ENCODE measurements at regions not wholly inside any gene's neighbourhood (a gene's known extent, or its start where the extent isn't known, plus 50 kb on each side); places are given as distances from the start of the nearest gene placed in this dataset.

DNA sequence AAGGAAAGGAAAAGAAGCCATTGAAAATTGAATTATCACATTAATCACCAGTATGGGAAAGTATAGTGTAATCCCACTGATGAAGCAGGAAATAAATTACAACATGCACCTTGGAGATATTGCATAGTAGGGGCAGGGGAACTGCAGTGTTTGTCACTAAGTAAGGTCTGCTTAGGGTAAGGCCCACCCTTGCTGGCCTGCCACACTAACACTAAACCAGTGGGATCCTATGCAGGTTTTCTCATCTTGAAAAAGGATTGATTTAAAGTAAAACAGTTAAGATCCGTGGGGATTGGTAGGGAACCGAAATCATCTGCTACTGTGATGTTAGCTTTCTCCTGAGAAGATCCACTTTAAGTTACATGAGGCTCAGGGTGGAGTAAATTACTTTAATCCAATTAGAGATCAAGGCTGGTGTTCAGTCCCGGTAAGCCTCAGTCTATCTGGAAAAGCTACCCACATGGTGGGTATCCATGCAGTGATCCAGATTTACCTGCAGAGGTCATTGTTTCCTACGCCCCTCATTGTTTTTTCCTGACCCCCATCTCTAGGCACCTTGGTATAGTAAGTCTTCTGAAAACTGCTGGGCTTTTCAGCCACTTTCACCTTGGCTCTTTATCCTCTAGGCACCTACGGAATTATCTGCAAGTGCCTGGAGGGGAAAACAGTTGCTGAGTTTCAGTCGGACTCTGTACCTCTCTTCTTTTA, 1014.9 kb upstream of the ATXN8OS start:
- intact Hi-C loops (cut with DNase I): no loop called here
- H3K4me3 ChIP-seq: no peak overlapping the region
- no peaks in the 10 kb centered on the region for H3K4me1 ChIP-seq
- H3K27ac ChIP-seq: no peak overlapping the region
- no peaks in the 10 kb centered on the region for H3K27me3 ChIP-seq
- WGBS, 4 donors: 57 to 63% (median 61%) methylated on average over 6 of the region's 6 CpGs
- ATAC-seq: no peak
- peaks cover 0 to 3% (median 0%) of the 10 kb centered on the region in 12 donors for H3K9me3 ChIP-seq
- DNase-seq: no peak
- no peaks in the 10 kb centered on the region for H3K36me3 ChIP-seq
- no peak for TF ChIP-seq POLR2A (IDR thresholded peaks at IDR 0.05)
- TF ChIP-seq, protein P1, sequence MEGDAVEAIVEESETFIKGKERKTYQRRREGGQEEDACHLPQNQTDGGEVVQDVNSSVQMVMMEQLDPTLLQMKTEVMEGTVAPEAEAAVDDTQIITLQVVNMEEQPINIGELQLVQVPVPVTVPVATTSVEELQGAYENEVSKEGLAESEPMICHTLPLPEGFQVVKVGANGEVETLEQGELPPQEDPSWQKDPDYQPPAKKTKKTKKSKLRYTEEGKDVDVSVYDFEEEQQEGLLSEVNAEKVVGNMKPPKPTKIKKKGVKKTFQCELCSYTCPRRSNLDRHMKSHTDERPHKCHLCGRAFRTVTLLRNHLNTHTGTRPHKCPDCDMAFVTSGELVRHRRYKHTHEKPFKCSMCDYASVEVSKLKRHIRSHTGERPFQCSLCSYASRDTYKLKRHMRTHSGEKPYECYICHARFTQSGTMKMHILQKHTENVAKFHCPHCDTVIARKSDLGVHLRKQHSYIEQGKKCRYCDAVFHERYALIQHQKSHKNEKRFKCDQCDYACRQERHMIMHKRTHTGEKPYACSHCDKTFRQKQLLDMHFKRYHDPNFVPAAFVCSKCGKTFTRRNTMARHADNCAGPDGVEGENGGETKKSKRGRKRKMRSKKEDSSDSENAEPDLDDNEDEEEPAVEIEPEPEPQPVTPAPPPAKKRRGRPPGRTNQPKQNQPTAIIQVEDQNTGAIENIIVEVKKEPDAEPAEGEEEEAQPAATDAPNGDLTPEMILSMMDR (IDR thresholded peaks at IDR 0.05): no peak

GRCh38 chr13:69077267-69077666, 1030.4 kb upstream of the ATXN8OS start:
- intact Hi-C loops (cut with DNase I): no loop called here
- no peak overlapping the region for H3K4me3 ChIP-seq
- no peaks in the 10 kb centered on the region for H3K4me1 ChIP-seq
- no peak overlapping the region for H3K27ac ChIP-seq
- WGBS, 4 donors: 46 to 61% (median 55%) methylated on average over 1 of the region's 1 CpG
- ATAC-seq (no peak), DNase-seq (no peak)
- H3K9me3 ChIP-seq: peaks cover 0 to 8% (median 0%) of the 10 kb centered on the region in 12 donors
- no peaks in the 10 kb centered on the region for H3K36me3 ChIP-seq
- no peaks in the 10 kb centered on the region for H3K27me3 ChIP-seq
- TF ChIP-seq, protein P1 (IDR thresholded peaks at IDR 0.05): no peak
- no peak for TF ChIP-seq POLR2A (IDR thresholded peaks at IDR 0.05)

- TF ChIP-seq POLR2A (IDR thresholded peaks at IDR 0.05): no peak
- TF ChIP-seq, protein P1 (IDR thresholded peaks at IDR 0.05): no peak
- ATAC-seq: no peak
- 60 to 83% (median 64%) methylated on average over 1 of the region's 1 CpG for WGBS, 4 donors
Observed at GRCh38 chr13:69069554-69070133, 1038.0 kb upstream of the ATXN8OS start.

GRCh38 chr13:69050696-69051095, 1056.9 kb upstream of the ATXN8OS start:
- ATAC-seq: no peak

More at GRCh38 chr13:69069554-69070133, 1038.0 kb upstream of the ATXN8OS start:
- Histone ChIP-seq H3K27me3 (no peaks in the 10 kb centered on the region), H3K27ac (no peak overlapping the region), H3K36me3 (no peaks in the 10 kb centered on the region), H3K4me1 (no peaks in the 10 kb centered on the region), H3K4me3 (no peak overlapping the region), H3K9me3 (peaks cover 0 to 6% (median 0%) of the 10 kb centered on the region in 12 donors)
- DNase-seq: no peak
- intact Hi-C loops (cut with DNase I): no loop called here

More at GRCh38 chr13:69050696-69051095, 1056.9 kb upstream of the ATXN8OS start:
- Histone ChIP-seq H3K36me3 (no peaks in the 10 kb centered on the region), H3K9me3 (peaks cover 0 to 42% (median 11%) of the 10 kb centered on the region in 12 donors), H3K4me3 (no peak overlapping the region), H3K27me3 (no peaks in the 10 kb centered on the region), H3K4me1 (no peaks in the 10 kb centered on the region), H3K27ac (no peak overlapping the region)
- no peak for DNase-seq
- intact Hi-C loops (cut with DNase I): no loop called here
- TF ChIP-seq, protein P1 (IDR thresholded peaks at IDR 0.05): no peak
- no peak for TF ChIP-seq POLR2A (IDR thresholded peaks at IDR 0.05)
- WGBS, 4 donors: 64 to 82% (median 67%) methylated on average over 1 of the region's 1 CpG

All from heart left ventricle (tissue), 16 donors.